Activated CD4-positive, alpha-beta T cell treated with anti-CD3 and anti-CD28 coated beads, Interleukin-2, amount 10 ng/mL, durations not matched to agents 7 days and 5 days (primary cell): ENCODE measurements at regions not wholly inside any gene's neighbourhood (a gene's known extent, or its start where the extent isn't known, plus 50 kb on each side); places are given as distances from the start of the nearest gene placed in this dataset.

Experiments
- CTCF ChIA-PET: fragments of 350-600 bp; sonication (Branson Sonifier 250); formaldehyde crosslinking; loops from one replicate; lab custom pipeline; 2021; ENCODE audit warnings: antibody characterized with exemption; lab: Charles Lee
- POLR2A ChIA-PET: fragments of 350-600 bp; sonication (Branson Sonifier 250); formaldehyde crosslinking; loops from one replicate; lab custom pipeline; 2021; ENCODE audit warnings: antibody characterized with exemption; lab: Charles Lee
- DNase-seq: peaks from one replicate; pipeline ENCODE4 v3.0.0-alpha.2; 2020
- H3K27ac Mint-ChIP-seq: one replicate; pipeline ENCODE4 v1.8.0; 2021; ENCODE audit warnings: mild to moderate bottlenecking, moderate library complexity, mixed read lengths
- H3K27me3 Mint-ChIP-seq: one replicate; pipeline ENCODE4 v1.8.0; 2021; ENCODE audit warnings: mixed read lengths
- H3K36me3 Mint-ChIP-seq: one replicate; pipeline ENCODE4 v1.8.0; 2021; ENCODE audit warnings: low read depth, mixed read lengths
- H3K4me1 Mint-ChIP-seq: one replicate; pipeline ENCODE4 v1.8.0; 2021; ENCODE audit warnings: mixed read lengths
- H3K4me3 Mint-ChIP-seq: one replicate; pipeline ENCODE4 v1.8.0; 2021; ENCODE audit warnings: mild to moderate bottlenecking, moderate library complexity, mixed read lengths
- H3K9me3 Mint-ChIP-seq: one replicate; pipeline ENCODE4 v1.8.0; 2021; ENCODE audit warnings: mixed read lengths

DNA sequence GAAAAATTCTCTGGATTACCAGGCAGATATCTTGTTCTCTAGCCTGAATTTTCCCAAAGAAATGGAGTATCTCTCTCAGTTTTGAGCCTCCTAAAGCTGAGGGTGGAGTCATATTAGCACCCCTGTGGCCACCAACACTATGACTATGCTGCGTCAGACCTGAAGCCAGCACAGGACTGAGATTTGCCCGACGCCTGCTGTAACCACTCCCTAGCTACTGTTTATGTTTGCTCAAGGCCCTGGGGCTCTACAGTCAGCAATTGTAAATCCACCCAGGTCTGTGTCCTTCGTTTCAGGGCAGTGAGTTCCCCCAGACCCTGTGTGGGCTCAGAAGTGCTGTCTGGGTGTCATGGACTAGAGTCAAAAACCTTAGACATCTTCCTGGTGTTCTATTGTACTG is 61.4 kb downstream of the ZXDA start:
- H3K9me3 Mint-ChIP-seq, result peaks cover 2% of the 10 kb centered on the region
- ChIA-PET CTCF (no interaction called here), POLR2A (no interaction called here)
- H3K4me3 Mint-ChIP-seq, result no peak overlapping the region
- no peak for DNase-seq
- H3K27me3 Mint-ChIP-seq, result no peaks in the 10 kb centered on the region
- no peaks in the 10 kb centered on the region for H3K36me3 Mint-ChIP-seq
- H3K27ac Mint-ChIP-seq, result no peak overlapping the region
- no peaks in the 10 kb centered on the region for H3K4me1 Mint-ChIP-seq

DNA sequence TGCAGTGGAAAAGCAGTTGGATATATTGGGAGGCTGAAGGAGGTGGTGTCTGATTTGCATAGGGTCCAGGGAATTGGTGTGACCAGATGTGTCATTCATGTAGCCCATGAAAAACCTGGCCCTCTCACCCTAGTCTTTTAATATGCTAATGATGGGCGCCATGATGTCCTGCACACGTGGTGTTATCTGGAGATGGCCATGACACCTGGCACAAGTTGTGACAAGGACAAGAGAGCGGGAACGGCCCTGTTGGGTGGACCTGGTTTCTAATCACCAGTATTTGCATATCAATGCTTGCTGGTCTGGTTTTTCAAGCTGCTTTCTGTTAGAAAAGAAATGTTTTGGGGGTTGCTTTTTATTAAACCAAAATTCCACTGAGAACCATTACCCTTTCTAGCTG is 87.4 kb downstream of the ZXDA start:
- no peak for DNase-seq
- POLR2A ChIA-PET, result no interaction called here
- no peaks in the 10 kb centered on the region for H3K36me3 Mint-ChIP-seq
- H3K27ac Mint-ChIP-seq, result no peak overlapping the region
- peaks cover 1% of the 10 kb centered on the region for H3K27me3 Mint-ChIP-seq
- no peaks in the 10 kb centered on the region for H3K9me3 Mint-ChIP-seq
- H3K4me1 Mint-ChIP-seq, result peaks cover 2% of the 10 kb centered on the region
- H3K4me3 Mint-ChIP-seq, result no peak overlapping the region
- CTCF ChIA-PET, result interaction anchor here (0.5 kb wide), 1 partner anchor 988 kb away, joined by 4 read pairs; no protein-coding TSS in a partner anchor

DNA sequence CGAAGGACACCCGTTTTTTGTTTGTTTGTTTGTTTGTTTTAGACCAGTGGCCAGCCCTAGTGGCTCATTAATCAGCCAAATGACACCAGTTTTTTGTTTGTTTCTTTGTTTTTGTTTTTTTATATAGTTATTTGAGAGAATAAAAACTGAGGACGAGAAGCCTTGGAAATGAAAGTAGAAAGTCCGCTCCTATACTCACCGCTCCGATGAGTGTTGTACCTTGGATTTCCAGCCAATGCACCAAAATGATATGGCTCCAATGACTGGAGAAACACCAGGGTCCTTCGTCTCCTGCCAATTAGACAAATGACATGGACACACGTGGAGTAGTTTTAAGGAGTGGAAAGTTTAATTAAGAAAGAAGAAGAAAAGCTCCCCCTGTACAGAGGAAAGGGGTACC is 87.9 kb downstream of the ZXDA start:
- DNase-seq, result no peak
- CTCF ChIA-PET, result interaction anchor here (0.5 kb wide), 1 partner anchor 987 kb away, joined by 4 read pairs; no protein-coding TSS in a partner anchor
- Mint-ChIP-seq H3K9me3 (no peaks in the 10 kb centered on the region), H3K4me1 (peaks cover 2% of the 10 kb centered on the region), H3K36me3 (no peaks in the 10 kb centered on the region), H3K27ac (no peak overlapping the region), H3K27me3 (peaks cover 1% of the 10 kb centered on the region), H3K4me3 (no peak overlapping the region)
- POLR2A ChIA-PET, result no interaction called here

DNA sequence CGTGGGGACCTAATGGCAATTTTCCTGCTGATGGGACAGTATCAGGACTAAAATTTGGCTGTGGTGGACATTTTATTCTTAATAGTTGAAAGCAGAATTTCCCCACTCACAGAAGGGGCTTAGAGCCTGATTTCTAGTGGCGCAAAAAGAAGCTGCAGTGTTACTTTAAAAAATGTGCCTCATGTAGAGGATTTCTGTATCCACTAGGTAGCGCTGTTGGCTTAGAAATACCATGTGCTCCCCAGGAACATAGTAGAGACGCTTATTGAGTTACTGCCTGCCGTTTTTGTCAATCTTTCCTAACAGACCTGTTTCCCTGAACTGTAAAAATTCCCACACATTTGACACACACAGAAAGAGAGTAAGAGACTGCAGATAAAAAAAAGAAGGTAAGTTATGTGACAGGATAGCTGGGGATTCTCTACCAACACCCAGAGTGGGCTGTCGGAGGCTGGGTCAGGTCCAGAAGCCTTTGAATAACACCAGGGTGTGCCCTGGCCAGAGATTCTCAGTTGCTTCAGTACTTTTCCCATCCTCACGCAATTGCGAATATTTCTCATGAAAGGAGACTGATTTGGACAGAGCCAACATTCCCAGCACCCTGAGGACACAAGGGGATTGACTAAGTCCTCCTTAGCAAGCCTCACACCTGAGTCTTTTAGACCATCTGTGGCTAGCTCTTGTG is 88.4 kb downstream of the ZXDA start:
- H3K27ac Mint-ChIP-seq, result no peak overlapping the region
- CTCF ChIA-PET, result interaction anchor here (0.5 kb wide), 1 partner anchor 987 kb away, joined by 4 read pairs; no protein-coding TSS in a partner anchor
- peak; percentile 48 for DNase-seq
- no peak overlapping the region for H3K4me3 Mint-ChIP-seq
- H3K4me1 Mint-ChIP-seq, result peaks cover 2% of the 10 kb centered on the region
- H3K27me3 Mint-ChIP-seq, result peaks cover 1% of the 10 kb centered on the region
- POLR2A ChIA-PET, result no interaction called here
- H3K36me3 Mint-ChIP-seq, result no peaks in the 10 kb centered on the region
- H3K9me3 Mint-ChIP-seq, result no peaks in the 10 kb centered on the region

DNA sequence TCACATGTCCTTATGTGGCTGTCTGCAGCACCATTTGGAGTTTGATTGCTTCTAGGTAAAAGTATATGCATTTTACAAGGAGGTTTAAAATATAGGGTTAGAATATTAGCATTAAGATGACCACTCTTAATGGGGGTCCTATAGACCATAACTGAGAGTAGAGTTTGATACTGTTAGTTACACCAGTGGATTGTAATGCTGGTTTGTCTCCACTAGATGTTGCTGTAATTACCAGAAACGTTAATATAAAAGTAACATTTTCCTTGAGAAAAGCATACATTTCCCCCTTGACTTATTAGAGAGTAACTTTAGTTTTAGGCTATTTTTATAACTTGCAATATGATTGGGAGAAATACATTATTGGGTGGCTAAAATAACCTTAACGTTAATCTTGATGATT is 93.0 kb downstream of the ZXDA start:
- peaks cover 2% of the 10 kb centered on the region for H3K4me1 Mint-ChIP-seq
- DNase-seq, result no peak
- H3K9me3 Mint-ChIP-seq, result no peaks in the 10 kb centered on the region
- peaks cover 1% of the 10 kb centered on the region for H3K27me3 Mint-ChIP-seq
- H3K36me3 Mint-ChIP-seq, result no peaks in the 10 kb centered on the region
- CTCF ChIA-PET, result no interaction called here
- H3K4me3 Mint-ChIP-seq, result no peak overlapping the region
- no peak overlapping the region for H3K27ac Mint-ChIP-seq
- POLR2A ChIA-PET, result no interaction called here

DNA sequence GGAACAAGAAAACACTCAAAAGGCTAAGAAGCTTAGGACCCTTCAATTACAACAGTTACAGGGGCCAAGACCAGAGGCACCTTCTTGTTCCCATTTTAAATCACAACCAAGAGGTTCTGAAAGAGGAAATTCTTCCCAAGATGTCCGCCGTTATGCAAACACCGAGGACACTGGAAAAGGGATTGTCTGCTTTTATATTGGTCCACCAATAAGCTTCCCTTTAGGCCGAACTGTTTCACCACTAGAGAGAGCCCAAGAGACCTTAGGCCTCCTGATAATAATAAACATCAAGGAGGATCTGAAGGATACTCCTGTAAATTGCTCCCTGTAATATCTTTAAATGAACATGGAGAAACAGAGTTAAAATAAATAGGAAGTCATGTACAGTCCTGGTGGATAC is 92.6 kb upstream of the NLRP2B start:
- Mint-ChIP-seq H3K4me3 (no peak overlapping the region), H3K4me1 (no peaks in the 10 kb centered on the region), H3K27ac (no peak overlapping the region), H3K27me3 (no peaks in the 10 kb centered on the region), H3K9me3 (no peaks in the 10 kb centered on the region), H3K36me3 (no peaks in the 10 kb centered on the region)
- CTCF ChIA-PET, result interaction anchor here (0.6 kb wide), 1 partner anchor 51 kb away, joined by 5 read pairs; no protein-coding TSS in a partner anchor
- POLR2A ChIA-PET, result no interaction called here
- DNase-seq, result no peak

DNA sequence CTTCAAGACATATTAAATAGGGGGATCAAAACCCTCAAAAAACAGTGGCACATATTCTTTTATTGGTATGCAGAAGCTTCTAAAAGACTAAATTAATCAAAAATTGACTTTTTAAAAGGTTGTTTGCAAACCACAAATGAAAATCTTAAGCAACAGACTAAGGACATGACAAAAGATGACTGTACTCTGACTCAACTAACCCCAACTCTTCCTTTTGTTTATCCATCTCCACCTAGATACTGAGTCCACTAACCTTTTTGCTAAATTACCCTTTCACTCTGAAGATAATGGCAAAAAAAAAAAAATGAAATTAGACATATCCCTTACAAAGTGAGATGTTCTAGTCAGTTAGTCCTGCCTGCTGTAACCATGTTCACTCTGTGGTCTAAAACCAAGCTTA is 91.6 kb upstream of the NLRP2B start:
- CTCF ChIA-PET, result no interaction called here
- DNase-seq, result no peak
- Mint-ChIP-seq H3K27ac (no peak overlapping the region), H3K36me3 (no peaks in the 10 kb centered on the region), H3K4me1 (no peaks in the 10 kb centered on the region), H3K4me3 (no peak overlapping the region), H3K9me3 (no peaks in the 10 kb centered on the region), H3K27me3 (no peaks in the 10 kb centered on the region)
- POLR2A ChIA-PET, result no interaction called here

DNA sequence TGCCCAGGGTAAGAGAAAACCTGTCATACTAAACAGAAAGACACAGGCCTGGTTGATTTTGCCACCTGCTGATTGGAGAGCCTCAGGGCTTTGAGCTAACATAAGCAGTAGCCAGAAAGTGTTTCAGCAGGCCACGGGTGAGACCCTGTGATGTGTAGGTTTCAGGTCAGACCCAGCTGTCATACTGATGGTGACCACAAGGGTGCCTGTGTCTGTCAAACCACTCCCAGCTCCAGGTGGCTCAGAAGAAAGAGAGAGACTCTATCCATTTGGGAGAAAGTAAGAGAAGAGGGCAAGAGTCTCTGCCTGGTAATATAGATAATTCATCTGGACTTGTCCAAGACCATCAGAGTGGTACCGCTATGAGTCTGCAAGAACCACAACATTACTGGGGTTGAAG is 72.8 kb upstream of the NLRP2B start:
- Mint-ChIP-seq H3K27ac (no peak overlapping the region), H3K4me1 (no peaks in the 10 kb centered on the region), H3K36me3 (no peaks in the 10 kb centered on the region), H3K27me3 (no peaks in the 10 kb centered on the region), H3K9me3 (peaks cover 9% of the 10 kb centered on the region), H3K4me3 (no peak overlapping the region)
- ChIA-PET CTCF (no interaction called here), POLR2A (no interaction called here)
- DNase-seq, result no peak

DNA sequence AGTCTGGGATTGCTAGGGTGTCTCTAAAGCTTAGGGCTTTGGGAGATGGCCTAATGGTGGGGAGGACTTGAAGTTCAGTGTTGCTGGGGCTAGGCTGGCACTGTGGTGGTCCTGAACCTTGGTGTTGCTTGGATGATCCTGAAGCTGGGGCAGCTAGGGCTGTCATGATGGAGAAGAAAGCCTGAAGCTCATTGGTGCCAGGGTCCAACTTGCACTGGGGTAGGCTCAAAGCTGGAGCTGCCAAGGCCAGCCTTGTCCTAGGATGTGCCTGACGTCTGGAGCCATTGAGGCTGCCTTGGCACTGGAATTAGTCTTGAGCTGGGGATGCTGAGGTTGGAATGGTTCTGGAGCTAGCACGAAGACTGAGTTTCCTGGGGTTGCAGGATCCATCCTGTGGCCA is 61.0 kb upstream of the NLRP2B start:
- H3K27ac Mint-ChIP-seq, result no peak overlapping the region
- POLR2A ChIA-PET, result no interaction called here

DNA sequence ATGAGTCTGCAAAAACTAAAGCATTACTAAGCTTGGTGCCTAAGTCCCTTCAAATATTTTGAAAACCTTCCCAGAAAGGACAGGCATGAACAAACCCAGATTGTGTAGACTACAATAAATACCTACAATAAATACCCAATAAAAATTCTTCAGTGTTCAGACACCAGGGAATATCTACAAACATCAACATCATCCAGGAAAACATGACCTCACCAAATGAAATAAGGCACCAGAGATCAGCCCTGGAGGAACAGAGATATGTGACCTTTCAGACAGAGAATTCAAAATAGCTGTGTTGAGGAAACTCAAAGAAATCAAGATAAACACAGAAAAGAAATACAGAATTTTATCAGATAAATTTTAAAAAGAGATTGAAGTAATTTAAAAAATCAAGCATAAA is 57.8 kb upstream of the NLRP2B start:
- H3K27me3 Mint-ChIP-seq, result no peaks in the 10 kb centered on the region
- no peaks in the 10 kb centered on the region for H3K36me3 Mint-ChIP-seq
- POLR2A ChIA-PET, result no interaction called here
- H3K4me1 Mint-ChIP-seq, result no peaks in the 10 kb centered on the region
- DNase-seq, result no peak
- no peak overlapping the region for H3K27ac Mint-ChIP-seq
- H3K4me3 Mint-ChIP-seq, result no peak overlapping the region
- CTCF ChIA-PET, result no interaction called here
- H3K9me3 Mint-ChIP-seq, result no peaks in the 10 kb centered on the region

More for the DNA sequence above, 61.0 kb upstream of the NLRP2B start:
- CTCF ChIA-PET, result interaction anchor here (0.9 kb wide), 1 partner anchor 10 kb away, joined by 3 read pairs; no protein-coding TSS in a partner anchor
- H3K27me3 Mint-ChIP-seq, result no peaks in the 10 kb centered on the region
- H3K4me3 Mint-ChIP-seq, result no peak overlapping the region
- no peaks in the 10 kb centered on the region for H3K9me3 Mint-ChIP-seq
- H3K4me1 Mint-ChIP-seq, result no peaks in the 10 kb centered on the region
- no peaks in the 10 kb centered on the region for H3K36me3 Mint-ChIP-seq
- no peak for DNase-seq
